ENCODE measurements at regions not wholly inside any gene's neighbourhood (a gene's known extent, or its start where the extent isn't known, plus 50 kb on each side); places are given as distances from the start of the nearest gene placed in this dataset.

GRCh38 chr2:897091-897490, 53.6 kb upstream of the SNTG2 start:
- no peak for TF ChIP-seq CTCF (IDR thresholded peaks at IDR 0.05; ENCODE audit: poor library complexity)
- TF ChIP-seq EZH2 (IDR thresholded peaks at IDR 0.05; ENCODE audit: borderline replicate concordance) = no peak

Data from hepatocyte (in vitro differentiated cells).